GM19351 (cell line): ENCODE measurements at regions not wholly inside any gene's neighbourhood (a gene's known extent, or its start where the extent isn't known, plus 50 kb on each side); places are given as distances from the start of the nearest gene placed in this dataset.

Source experiments
- ATAC-seq: cut with Tn5 transposase; IDR thresholded peaks from one replicate; pipeline ENCODE4 v1.9.1; 2021; ENCODE audit warnings: mild to moderate bottlenecking, moderate library complexity; ENCODE audit not compliant: unreplicated experiment

- ATAC-seq = no peak
Measured at GRCh38 chr4:126087101-126087500, 772.3 kb downstream of the FAT4 start.

DNA sequence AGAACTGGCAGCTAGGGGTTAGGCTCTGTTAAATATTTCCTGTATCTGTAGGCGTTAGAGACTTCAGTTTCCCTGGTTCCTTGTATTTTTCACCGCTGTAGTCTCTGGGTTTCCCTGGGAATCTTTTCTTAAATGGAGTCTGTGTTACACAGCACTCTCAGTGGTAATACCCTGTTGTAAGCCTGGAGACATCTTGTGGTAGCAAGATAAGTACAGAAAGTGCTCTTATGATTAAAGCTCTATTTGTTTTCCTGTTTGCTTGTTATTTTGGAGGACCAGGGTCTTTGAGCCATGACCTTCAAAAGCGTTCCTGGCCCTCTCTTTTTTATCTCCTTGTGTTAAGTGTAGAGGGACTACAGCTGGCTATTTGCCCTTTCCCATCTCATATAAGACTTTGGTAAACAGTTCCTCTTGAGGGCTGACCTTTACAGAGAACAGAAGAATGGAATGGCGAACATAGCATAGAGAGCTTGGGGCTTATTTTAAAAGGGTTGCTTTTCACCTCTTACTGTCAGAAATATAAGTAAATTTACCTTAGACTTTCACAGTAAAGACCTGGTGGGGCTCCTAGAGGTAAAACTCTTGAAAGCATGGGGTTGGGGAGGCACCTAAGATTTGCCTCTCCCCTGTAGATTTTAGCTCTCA, 782.5 kb downstream of the FAT4 start:
- no peak for ATAC-seq

GRCh38 chr4:126106658-126107057, 791.9 kb downstream of the FAT4 start:
- ATAC-seq = no peak

DNA sequence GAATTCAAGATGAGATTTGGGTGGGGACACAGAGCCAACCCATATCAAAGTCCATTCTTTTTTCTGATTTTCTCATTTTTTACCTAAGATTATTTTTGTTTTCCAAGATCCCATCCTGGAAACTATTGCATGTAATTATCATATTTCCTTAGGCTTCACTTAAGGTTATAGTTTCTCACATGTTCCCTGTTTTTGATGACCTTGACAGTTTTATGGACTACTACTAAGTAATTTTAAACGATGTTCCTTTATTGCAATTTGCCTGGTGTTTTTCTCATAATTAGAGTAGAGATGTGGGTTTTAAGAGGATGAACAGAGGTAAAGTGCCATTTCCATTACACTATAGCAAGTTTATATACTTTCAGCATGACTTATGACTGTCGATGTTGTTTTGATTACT, 795.1 kb downstream of the FAT4 start:
- no peak for ATAC-seq

GRCh38 chr4:126113058-126113457, 798.3 kb downstream of the FAT4 start:
- ATAC-seq = no peak

GRCh38 chr4:126123611-126124325, 809.0 kb downstream of the FAT4 start:
- ATAC-seq = no peak

DNA sequence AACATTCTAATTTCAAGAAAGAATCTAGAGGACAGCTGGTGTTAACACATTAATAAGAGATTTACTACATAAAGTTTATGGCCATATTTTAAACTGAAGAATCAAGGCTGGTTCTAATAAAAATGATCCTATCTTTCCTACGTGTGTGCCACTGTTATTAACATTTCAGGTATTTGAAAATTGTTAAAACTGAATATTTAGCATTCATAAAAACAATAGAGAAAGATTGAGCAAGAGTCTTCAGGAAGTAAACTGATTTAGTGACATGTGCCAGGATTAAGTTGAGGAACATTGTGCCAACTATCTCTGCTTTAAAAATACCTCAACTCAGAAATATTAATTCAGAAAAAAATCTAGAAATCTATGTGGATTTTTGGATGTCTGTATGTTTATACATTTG, 810.1 kb downstream of the FAT4 start:
- ATAC-seq = no peak

GRCh38 chr4:126130215-126130614, 815.5 kb downstream of the FAT4 start:
- ATAC-seq = no peak

- no peak for ATAC-seq
Measured at GRCh38 chr4:126136922-126137781, 822.4 kb downstream of the FAT4 start.

DNA sequence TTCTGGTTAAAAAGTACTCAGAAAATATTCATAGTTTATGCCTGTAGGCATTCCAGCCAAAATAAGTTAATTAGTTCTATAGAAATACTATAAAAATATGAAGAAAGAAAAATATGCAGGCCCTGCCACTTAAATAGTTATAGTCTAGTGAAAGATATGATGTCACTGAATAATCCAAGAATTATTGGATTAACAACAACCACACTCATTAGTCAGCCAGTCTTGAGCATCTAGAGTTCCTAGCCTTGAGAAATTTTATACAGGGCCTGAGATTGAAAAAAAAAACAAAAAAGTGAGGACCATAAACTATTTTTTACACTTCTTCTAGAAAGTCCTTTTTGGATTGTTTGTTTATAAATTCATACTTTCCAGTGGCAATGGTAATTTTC, 823.0 kb downstream of the FAT4 start:
- no peak for ATAC-seq

DNA sequence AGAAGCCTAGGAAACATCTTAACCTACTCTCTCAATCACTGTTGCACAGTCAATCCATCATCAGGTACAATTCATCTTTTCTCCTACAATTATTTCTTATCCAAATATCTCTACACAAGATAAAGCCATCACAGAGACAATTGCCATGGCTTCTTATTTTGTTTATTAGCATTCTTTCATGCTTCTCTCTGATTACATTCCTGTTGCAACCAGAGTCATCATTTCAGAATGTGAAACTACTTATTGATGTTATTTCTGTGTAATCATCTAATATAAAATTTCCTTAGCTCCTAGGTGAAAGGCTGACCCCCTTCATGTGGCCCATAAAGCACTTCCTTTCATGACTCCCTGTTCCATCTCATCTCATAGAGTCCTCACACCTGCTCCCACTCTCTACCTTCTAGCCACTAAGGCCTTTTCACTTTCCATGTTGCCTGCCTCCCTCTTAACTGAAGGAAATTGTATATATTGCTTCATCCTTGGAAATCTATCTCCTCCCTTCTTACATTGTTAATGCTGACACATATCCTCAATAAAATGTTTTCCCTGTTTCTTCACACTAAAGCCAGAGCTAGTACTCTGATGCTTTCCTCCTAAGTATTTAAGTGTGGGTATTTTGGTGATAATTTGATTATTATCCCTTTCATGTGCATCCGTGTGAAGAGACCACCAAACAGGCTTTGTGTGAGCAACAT, 829.9 kb downstream of the FAT4 start:
- no peak for ATAC-seq

DNA sequence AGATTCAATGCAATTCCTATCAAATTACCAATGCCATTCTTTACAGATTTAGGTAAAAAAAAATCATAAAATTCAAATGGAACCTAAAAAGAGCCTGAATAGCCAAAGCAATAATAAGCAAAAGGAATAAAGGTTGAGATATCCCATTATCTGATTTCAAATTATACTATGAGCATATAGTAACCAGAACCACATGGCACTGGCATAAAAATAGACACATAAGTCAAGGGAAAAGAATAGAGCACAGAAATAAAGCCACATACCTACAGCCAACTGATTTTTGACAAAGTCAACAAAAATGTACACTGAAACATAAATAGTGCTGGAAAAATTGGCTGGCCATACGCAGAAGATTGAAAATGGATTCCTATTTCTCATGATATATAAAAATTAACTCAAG, 853.7 kb downstream of the FAT4 start:
- ATAC-seq = no peak

DNA sequence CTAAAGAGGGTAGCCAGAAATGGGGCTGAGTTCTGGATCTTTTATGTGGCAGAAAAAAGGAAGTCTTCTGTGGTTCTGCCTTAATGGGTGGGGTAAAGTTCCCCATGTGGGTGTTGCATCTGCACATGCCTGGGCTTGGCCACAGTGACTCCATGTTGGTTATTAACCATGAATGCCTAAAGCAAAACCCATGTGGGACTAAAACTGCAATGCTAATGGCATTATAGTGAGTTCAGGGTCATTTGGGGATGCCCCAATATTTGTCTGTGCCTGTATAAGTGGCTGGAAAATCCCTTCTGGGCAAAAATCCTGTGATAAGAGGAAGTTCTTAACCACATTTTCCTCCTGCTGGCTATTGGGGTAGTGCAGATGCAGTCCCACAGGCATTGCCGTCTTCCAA, 857.4 kb downstream of the FAT4 start:
- ATAC-seq = no peak

GRCh38 chr4:126174627-126175026, 859.9 kb downstream of the FAT4 start:
- ATAC-seq = no peak

DNA sequence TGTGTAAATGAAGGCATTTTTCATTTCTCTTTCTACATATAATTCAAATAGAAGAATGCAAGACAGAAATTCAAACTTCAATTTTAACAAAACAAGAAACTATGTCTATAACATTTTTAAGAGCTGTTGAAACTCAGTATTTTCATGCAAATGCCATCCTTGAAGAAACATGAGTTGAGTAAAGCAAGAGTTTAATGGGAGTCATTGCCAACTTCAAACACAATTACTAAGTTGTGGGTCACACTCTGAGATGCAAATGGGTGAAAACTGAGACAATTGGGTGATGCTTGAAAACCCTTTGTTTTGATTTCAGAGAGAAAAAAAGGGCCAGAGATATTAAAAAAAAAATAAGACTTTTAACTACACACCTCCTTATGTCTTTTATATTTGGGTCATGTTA, 865.9 kb downstream of the FAT4 start:
- ATAC-seq = no peak

DNA sequence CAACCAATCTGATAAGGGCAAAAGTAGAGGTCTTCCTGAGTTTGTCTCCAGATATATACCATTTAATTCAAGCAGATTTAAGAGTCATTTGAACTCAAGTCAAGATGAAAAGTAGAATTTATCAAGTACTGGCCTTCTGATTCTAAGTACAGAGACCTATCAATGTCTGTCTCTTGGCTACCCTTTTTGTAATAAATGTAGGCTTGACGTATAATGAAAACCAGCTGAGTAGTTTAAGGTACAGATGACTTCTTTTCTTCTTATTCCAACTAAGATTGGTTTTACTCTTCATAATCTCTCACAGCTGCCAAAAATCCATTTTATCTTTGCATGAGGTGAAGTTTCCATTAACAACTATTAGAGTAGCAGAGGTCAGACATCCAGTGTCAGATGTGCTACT, 867.6 kb downstream of the FAT4 start:
- ATAC-seq = no peak

GRCh38 chr4:126182786-126183185, 868.0 kb downstream of the FAT4 start:
- no peak for ATAC-seq

DNA sequence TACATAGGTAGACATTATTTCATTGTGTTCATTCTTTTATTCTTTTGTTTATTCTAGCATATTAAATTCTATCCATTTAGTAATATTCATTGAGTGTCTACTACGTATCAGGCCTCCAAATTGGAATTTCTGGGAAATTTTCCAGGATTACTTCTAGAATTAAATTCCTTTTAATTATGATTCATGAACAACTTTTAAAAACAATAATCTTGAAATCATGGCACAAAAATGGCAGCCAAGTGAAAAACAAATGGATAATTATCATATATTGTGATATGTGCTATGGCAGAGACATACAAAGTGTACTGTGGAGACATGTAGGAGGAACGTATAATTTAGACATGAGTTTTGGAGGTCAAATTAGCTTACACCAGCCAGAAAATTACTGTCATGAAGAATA, 868.5 kb downstream of the FAT4 start:
- ATAC-seq = no peak

DNA sequence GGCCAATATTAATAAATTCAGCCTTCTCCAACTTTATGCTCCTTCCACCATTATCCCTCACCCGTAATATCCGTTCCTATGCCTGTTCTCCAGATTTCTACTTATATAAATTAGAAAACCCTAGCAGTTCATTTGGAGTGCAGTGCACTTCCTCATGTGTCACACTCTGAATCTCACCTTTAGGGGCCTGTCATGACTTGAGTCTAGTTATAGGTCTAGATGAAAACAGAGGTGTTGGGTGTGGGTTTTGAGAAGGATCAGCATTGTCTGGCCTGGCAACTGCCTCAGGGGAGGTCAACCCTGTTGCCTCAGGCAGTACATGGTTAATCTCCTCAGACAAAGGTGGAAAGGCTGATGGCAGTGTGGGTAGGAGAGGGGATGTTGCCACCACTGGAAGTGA, 876.8 kb downstream of the FAT4 start:
- ATAC-seq = no peak

DNA sequence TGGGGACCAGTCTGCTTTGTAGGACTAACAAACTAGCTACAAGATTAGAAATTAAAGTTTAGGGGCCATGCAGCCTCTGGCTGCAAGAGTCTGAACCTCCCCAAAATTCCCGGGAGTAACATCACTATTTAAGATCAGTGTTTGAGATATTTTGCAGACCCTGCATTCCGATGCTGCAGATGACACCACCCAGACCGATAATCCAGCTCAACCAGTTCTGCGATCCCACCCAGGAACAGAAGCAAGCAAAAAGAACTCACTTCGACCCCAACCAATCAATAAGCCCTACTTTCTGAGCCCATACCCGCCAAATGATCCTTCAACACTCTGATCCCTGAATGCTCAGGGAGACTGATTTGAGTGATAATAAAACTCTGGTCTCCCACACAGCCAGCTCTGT, 877.8 kb downstream of the FAT4 start:
- no peak for ATAC-seq
